ENCODE measurements at regions not wholly inside any gene's neighbourhood (a gene's known extent, or its start where the extent isn't known, plus 50 kb on each side); places are given as distances from the start of the nearest gene placed in this dataset.

DNA sequence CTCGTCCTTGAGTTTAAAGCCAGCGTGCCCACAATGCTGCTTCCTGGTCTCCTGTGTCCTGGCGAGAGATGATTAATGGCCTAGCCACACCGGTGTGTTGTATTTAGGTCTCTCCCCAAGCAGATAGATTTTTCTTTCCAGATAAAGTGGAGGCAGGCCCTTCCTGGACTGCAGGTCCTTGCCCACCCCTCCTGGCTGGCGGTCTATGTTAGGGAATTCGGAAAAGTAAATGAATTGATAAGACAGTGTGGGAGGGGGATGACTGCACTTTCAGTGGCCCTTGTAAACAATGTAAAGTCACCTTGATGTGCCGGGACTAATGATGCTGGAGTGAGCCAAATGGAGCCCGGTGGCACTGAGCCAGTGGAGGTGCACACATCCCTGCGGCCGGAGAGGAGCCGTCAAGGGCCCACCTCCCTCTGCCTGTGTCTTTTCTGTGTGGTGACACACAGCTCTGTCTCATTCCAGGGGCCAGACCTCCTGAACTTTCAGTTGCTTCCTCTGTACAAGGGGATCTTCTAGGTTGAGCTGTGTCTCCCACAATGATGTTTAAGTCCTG, 70.6 kb upstream of the ESRRB start:
- no peak overlapping the region for H3K4me3 ChIP-seq (ENCODE audit: low read depth, low read length)

DNA sequence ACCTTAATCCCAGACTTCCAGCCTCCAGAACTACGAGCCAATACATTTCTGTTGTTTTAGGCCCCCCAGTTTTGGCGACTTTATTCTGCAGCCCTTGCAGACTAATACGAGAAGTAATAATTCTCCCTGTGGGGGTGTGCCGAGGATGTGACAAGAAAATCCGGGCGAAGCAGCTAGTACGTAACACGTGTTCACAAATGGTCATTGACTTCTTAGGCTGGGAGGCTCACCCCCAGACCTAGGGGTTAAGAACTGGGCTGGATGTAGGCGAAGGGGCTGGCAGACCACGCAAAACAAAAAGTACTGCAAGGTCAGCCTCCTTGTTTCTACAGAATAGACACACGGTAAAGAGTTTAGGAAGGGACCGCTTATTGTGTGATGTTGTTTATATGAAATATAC, 69.8 kb upstream of the ESRRB start:
- no peak overlapping the region for H3K4me3 ChIP-seq (ENCODE audit: low read depth, low read length)

DNA sequence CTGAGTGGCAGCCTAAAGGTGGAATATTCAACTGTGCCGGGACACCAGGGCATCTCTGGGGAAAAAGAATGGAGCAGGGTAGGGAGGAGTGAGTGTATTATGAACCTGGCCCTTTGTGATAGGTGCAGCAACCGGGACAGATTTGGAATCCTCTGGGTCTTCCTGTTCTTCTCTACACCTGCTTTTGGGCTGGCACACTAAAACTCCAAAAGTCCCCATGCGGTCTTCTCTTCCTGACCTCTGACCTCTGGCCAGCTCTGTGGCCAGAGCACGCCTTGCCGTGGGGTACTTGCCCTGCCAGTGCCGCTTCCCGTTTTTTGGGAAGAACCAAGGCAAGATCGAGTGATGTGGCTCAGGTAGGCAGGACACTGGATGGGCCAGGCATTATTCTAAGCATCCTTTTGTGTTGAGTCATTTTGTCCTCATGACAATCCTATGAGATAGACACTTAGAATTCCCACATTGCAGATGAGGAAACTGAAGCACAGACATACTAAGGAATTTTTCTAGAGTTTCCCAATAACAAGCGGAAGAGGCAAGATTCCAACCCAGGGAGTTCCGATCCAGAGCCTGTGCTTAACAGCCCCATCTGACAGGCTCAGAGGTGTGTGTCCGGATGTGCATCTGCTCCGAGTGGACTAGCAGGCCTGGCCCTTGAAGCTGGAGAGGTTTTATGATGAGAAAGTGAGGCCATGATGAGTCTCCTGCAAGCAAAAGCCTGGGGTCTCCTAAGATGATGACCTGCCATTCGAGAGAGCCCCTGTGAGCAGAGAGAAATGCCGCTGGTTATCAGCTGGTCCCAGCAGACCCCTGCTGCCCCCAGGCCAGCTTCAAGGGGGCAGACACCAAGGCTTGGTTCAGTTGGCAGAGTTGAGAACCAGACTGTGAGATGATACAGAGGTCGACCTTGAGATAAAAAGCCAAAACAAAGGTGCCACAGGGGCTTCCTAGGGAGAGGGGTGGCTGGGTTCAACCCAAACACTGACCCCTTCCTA, 67.9 kb upstream of the ESRRB start:
- H3K4me3 ChIP-seq (ENCODE audit: low read depth, low read length) = no peak overlapping the region

- H3K4me3 ChIP-seq (ENCODE audit: low read depth, low read length) = no peak overlapping the region
These were observed 66.3 kb upstream of the ESRRB start for GRCh38 chr14:76309572-76310162.

DNA sequence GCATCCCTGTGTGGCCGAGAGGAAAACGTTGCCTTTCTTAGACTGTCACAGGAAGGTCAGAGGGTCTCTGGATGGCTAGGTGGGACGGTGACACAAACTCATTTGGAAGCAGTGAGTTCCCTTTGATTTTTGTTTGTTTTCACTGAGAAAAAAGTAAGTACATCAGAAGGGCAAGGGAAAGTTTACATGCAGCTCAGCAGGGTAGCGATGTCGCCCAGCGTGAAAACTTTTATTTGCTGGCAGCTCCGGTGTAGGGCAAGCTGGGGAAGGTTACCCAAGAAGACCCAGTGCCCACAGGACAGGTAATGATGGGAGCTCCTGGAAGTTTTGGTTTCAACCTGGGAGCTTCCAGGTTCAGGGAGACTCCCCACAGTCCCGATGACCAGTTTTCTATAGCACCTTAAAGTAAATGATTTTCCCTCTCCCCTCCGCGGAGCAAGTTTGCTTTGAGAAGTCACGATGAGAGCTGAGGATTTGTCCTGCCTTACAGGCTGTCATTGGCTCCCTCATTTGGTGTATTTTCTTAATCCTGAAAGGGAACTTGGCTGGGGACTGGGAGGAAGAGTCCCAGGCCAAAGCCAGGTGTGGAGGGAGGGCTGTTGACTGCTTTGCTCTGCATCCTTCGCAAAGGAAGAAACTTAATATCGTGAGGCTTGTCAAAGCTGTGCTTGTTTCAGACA, 64.7 kb upstream of the ESRRB start:
- peak overlapping the region; percentile 25 for H3K4me3 ChIP-seq (ENCODE audit: low read depth, low read length)

DNA sequence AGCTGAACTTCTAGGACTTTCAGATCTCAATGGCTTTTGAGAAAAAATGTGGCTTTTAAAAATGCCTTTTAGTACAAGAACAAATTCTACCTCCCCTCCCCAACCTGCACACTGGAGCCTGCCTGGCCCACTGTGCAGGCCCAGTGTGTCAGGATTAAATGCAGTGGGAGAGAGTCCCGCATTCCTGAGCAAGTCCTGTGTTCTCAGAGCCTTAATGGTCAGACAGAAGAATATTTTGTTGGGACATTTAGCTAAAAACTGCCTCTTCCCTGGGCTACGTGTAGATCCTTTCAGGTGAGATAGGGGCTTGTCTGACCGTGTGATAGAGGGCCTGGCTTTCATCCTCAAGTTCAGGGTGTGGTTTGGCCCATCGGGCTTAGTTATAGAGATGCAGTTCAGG, 63.1 kb upstream of the ESRRB start:
- no peak overlapping the region for H3K4me3 ChIP-seq (ENCODE audit: low read depth, low read length)

GRCh38 chr14:76313303-76313702, 62.6 kb upstream of the ESRRB start:
- no peak overlapping the region for H3K4me3 ChIP-seq (ENCODE audit: low read depth, low read length)

GRCh38 chr14:76313852-76314251, 62.1 kb upstream of the ESRRB start:
- H3K4me3 ChIP-seq (ENCODE audit: low read depth, low read length) = no peak overlapping the region

DNA sequence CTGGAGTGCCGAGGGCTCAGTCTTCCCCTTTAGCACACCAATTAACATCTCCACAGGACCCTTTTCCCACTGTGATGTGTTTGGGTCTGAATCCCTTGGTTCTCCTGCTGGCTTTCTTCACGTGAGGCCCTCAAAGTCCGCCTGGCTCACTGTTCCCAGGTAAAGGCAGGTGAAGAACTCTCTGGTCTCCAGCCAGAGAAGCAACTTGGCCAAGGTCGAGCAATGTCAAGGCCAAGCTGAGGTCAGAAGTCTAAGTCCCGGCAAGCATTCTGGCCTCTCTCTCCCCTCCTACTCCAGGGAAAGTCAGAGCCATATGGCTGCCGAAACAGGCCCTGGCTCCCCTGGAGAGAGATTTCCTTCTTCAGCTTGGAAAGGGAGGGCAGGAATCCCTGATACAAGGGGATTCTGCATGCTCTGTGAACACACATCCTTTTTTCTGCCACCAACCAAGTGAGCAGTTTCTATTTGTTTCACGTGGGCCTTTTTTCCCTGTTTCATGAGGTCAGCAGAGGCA, 61.4 kb upstream of the ESRRB start:
- no peak overlapping the region for H3K4me3 ChIP-seq (ENCODE audit: low read depth, low read length)

DNA sequence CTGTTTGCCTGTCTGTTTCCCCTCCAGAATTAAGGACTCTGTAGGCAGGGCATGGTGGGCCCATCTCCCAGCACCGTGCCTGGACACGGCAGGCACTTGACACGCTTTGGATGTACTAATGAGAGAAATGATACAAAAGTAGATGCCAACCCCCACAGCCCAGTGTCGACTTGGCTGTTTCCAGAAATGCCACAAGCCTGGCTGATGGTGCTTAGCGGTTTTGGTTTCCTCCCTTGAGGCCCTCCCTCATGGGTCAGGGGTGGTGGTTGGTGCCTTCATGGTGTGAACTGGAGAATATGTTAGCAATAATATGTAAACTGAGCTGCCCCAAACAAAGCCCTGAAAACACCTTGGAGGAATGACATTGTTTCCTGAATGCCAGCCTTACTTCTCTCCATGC, 55.5 kb upstream of the ESRRB start:
- H3K4me3 ChIP-seq (ENCODE audit: low read depth, low read length) = no peak overlapping the region

DNA sequence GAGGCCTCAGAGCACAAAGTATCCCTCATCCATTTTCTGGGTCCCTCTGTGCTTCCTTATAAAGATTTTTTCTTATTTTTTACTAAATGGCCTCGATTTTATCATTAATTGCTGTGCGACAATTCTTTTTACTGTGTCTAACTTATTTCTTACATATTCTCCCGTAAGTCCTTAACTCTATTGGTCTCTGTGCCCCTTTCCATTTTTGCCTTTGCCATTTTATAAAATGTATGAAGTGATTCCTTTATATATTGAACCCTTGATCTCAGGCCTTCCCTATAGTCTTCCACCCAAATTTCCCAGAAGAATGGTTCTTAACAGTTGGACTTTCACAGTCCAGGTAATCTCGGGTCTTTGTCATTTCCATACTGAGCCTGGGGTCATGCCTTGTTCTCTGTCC, 55.0 kb upstream of the ESRRB start:
- no peak overlapping the region for H3K4me3 ChIP-seq (ENCODE audit: low read depth, low read length)

GRCh38 chr14:76322594-76323220, 53.2 kb upstream of the ESRRB start:
- H3K4me3 ChIP-seq (ENCODE audit: low read depth, low read length) = no peak overlapping the region

GRCh38 chr14:76323331-76324050, 52.4 kb upstream of the ESRRB start:
- no peak overlapping the region for H3K4me3 ChIP-seq (ENCODE audit: low read depth, low read length)

GRCh38 chr14:76324133-76324532, 51.8 kb upstream of the ESRRB start:
- H3K4me3 ChIP-seq (ENCODE audit: low read depth, low read length) = no peak overlapping the region

All from iPS-11a (cell line).